ENCODE measurements at regions not wholly inside any gene's neighbourhood (a gene's known extent, or its start where the extent isn't known, plus 50 kb on each side); places are given as distances from the start of the nearest gene placed in this dataset.

DNA sequence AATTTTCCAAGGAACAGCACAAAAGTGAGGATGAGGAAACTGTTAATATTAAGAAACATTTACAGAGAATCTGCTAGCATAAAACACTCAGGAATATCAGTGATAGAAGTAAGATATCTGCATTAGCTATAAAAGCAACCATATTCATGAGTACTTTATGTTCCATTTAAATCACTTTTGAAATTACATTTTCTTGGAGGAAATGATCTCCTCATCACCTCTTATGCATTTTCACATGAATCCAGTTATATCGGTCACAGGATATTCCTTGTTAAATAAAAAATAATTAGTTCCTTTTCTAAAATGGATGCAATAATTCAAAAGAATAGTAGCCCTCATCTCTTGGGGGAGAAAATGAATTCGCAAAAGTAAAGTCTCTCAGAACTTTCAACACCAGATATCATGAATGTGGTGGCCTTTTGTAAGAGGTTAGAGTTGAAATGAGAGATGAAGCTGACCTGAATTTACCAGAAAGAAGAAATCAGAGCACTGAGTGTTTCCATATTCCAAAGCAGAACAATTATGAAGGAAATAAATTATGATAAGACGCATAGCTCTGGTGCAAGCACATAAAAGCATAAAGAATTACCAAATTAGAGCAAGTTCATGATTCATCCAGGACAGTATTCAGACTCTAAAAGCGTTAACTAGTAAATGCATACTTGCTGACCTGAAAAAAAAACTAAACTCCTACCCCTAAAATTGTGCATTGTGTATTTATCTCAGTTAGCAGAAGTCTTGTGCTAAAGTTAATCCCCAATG lies 321.9 kb upstream of the CCDC54 start:
- H4K20me1 ChIP-seq (ENCODE audit: low read depth): no peaks in the 10 kb centered on the region
- no peaks in the 10 kb centered on the region for H3K9me3 ChIP-seq (ENCODE audit: low read depth)
- no peaks in the 10 kb centered on the region for H3K4me1 ChIP-seq
- Mint-ChIP-seq H3K4me3 (no peak overlapping the region), H3K27ac (no peak overlapping the region), H3K9me3 (peaks cover 3% of the 10 kb centered on the region), H3K36me3 (no peaks in the 10 kb centered on the region), H3K4me1 (no peaks in the 10 kb centered on the region), H3K27me3 (ENCODE audit: insufficient read depth, low read depth) (no peaks in the 10 kb centered on the region)
- H3K36me3 ChIP-seq: no peaks in the 10 kb centered on the region
- no peaks in the 10 kb centered on the region for H3K79me2 ChIP-seq (ENCODE audit: low read depth)
- H3K27me3 ChIP-seq: no peaks in the 10 kb centered on the region
- H3K9ac ChIP-seq: no peak overlapping the region
- no peaks in the 10 kb centered on the region for H3F3A ChIP-seq (ENCODE audit: low read depth)
- TF ChIP-seq, protein P1, sequence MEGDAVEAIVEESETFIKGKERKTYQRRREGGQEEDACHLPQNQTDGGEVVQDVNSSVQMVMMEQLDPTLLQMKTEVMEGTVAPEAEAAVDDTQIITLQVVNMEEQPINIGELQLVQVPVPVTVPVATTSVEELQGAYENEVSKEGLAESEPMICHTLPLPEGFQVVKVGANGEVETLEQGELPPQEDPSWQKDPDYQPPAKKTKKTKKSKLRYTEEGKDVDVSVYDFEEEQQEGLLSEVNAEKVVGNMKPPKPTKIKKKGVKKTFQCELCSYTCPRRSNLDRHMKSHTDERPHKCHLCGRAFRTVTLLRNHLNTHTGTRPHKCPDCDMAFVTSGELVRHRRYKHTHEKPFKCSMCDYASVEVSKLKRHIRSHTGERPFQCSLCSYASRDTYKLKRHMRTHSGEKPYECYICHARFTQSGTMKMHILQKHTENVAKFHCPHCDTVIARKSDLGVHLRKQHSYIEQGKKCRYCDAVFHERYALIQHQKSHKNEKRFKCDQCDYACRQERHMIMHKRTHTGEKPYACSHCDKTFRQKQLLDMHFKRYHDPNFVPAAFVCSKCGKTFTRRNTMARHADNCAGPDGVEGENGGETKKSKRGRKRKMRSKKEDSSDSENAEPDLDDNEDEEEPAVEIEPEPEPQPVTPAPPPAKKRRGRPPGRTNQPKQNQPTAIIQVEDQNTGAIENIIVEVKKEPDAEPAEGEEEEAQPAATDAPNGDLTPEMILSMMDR (IDR thresholded peaks at IDR 0.05): no peak
- no peak for TF ChIP-seq EZH2phosphoT487 (IDR thresholded peaks at IDR 0.05)
- TF ChIP-seq EZH2 (IDR thresholded peaks at IDR 0.05): no peak
- H2AFZ ChIP-seq (replicated peaks): no peak overlapping the region
- DNase-seq (ENCODE audit: low spot score): no peak
- no peak overlapping the region for H3K27ac ChIP-seq
- no peak overlapping the region for H3K4me3 ChIP-seq
- H3K4me2 ChIP-seq: no peak overlapping the region

DNA sequence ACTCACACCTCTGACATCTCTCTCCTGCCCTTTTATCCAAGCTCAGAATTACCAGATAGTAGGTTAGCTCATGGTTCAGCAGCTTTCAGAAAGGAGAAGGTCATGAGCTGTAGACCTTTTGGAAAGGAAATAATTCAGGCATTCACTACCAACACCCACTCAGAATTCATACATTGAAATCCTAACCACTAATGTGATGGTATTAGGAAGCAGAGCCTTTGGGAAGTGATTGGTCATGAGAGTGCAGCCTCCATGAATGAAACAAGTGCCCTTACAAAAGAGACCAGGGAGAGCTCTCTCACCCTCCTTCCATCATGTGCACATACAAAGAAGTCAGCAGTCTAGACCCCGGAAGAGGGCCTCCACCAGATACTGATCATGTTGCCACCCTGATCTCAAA lies 315.8 kb upstream of the CCDC54 start:
- Histone ChIP-seq H3K36me3 (no peaks in the 10 kb centered on the region), H3K9ac (no peak overlapping the region), H4K20me1 (ENCODE audit: low read depth) (no peaks in the 10 kb centered on the region), H3F3A (ENCODE audit: low read depth) (no peaks in the 10 kb centered on the region), H3K4me3 (no peak overlapping the region), H3K9me3 (ENCODE audit: low read depth) (no peaks in the 10 kb centered on the region), H3K79me2 (ENCODE audit: low read depth) (no peaks in the 10 kb centered on the region), H3K27me3 (no peaks in the 10 kb centered on the region), H3K27ac (no peak overlapping the region), H2AFZ (replicated peaks) (no peak overlapping the region), H3K4me2 (no peak overlapping the region), H3K4me1 (peaks cover 28% of the 10 kb centered on the region)
- TF ChIP-seq, protein P1 (IDR thresholded peaks at IDR 0.05): no peak
- TF ChIP-seq EZH2phosphoT487 (IDR thresholded peaks at IDR 0.05) (no peak), EZH2 (IDR thresholded peaks at IDR 0.05) (no peak)
- H3K27ac Mint-ChIP-seq: no peak overlapping the region
- no peak overlapping the region for H3K4me3 Mint-ChIP-seq
- no peak for DNase-seq (ENCODE audit: low spot score)
- H3K36me3 Mint-ChIP-seq: no peaks in the 10 kb centered on the region
- peaks cover 3% of the 10 kb centered on the region for H3K9me3 Mint-ChIP-seq
- peaks cover 24% of the 10 kb centered on the region for H3K4me1 Mint-ChIP-seq
- no peaks in the 10 kb centered on the region for H3K27me3 Mint-ChIP-seq (ENCODE audit: insufficient read depth, low read depth)

DNA sequence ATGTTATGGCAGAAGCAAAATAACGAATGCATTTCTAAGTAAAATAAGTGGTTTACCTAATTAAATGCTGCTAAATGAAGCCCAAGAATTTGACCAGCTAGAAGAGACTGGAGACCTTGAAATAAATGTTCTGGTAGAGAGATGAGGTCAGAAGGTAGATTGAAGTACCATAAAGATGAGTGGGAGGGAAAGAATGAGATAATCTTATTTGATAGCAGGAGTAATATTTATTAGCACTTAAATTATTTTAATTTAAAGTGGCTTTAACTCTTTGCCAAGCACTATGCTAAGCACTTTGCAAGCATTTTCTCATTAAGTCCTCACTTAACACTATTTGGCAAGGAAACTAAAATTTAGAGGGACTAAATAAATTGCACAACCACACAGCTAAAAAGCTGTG lies 314.9 kb upstream of the CCDC54 start:
- Histone ChIP-seq H3K4me1 (peaks cover 28% of the 10 kb centered on the region), H3K27ac (no peak overlapping the region), H4K20me1 (ENCODE audit: low read depth) (no peaks in the 10 kb centered on the region), H3K27me3 (no peaks in the 10 kb centered on the region), H3K4me3 (no peak overlapping the region), H3K79me2 (ENCODE audit: low read depth) (no peaks in the 10 kb centered on the region), H2AFZ (replicated peaks) (no peak overlapping the region), H3K9ac (no peak overlapping the region), H3K9me3 (ENCODE audit: low read depth) (no peaks in the 10 kb centered on the region), H3F3A (ENCODE audit: low read depth) (no peaks in the 10 kb centered on the region), H3K36me3 (no peaks in the 10 kb centered on the region), H3K4me2 (no peak overlapping the region)
- TF ChIP-seq, protein P1 (IDR thresholded peaks at IDR 0.05): no peak
- TF ChIP-seq EZH2phosphoT487 (IDR thresholded peaks at IDR 0.05): no peak
- no peak for TF ChIP-seq EZH2 (IDR thresholded peaks at IDR 0.05)
- Mint-ChIP-seq H3K4me3 (no peak overlapping the region), H3K4me1 (peaks cover 24% of the 10 kb centered on the region), H3K27ac (no peak overlapping the region), H3K36me3 (no peaks in the 10 kb centered on the region), H3K9me3 (peaks cover 3% of the 10 kb centered on the region), H3K27me3 (ENCODE audit: insufficient read depth, low read depth) (no peaks in the 10 kb centered on the region)
- no peak for DNase-seq (ENCODE audit: low spot score)

Data from neural progenitor cell (in vitro differentiated cells).